Progenitor cell of endocrine pancreas (in vitro differentiated cells): ENCODE measurements at regions not wholly inside any gene's neighbourhood (a gene's known extent, or its start where the extent isn't known, plus 50 kb on each side); places are given as distances from the start of the nearest gene placed in this dataset.

Experiments
- DNase-seq: peaks from one replicate; pipeline ENCODE4 v3.0.0; 2021; ENCODE audit warnings: low spot score; ENCODE audit not compliant: unreplicated experiment
- H3K27ac Mint-ChIP-seq: 2 replicates; pipeline ENCODE4 v1.8.0; 2021; ENCODE audit warnings: mild to moderate bottlenecking, moderate library complexity, mixed read lengths
- H3K27me3 Mint-ChIP-seq: 2 replicates; pipeline ENCODE4 v1.8.0; 2021; ENCODE audit warnings: mixed read lengths
- H3K36me3 Mint-ChIP-seq: 2 replicates; pipeline ENCODE4 v1.8.0; 2022; ENCODE audit warnings: mixed read lengths; ENCODE audit not compliant: insufficient read depth
- H3K4me1 Mint-ChIP-seq: 2 replicates; pipeline ENCODE4 v1.8.0; 2021; ENCODE audit warnings: low read depth, mixed read lengths
- H3K4me3 Mint-ChIP-seq: 2 replicates; pipeline ENCODE4 v1.8.0; 2021; ENCODE audit warnings: low read depth, mild to moderate bottlenecking, moderate library complexity, mixed read lengths
- H3K9me3 Mint-ChIP-seq: 2 replicates; pipeline ENCODE4 v1.8.0; 2021; ENCODE audit warnings: low read depth, mixed read lengths
- TF ChIP-seq, protein P1 (sequence below): fragments of 200-600 bp; sonication (generic); IDR thresholded peaks from one replicate; pipeline ENCODE4 v1.5.0; 2021; ENCODE audit warnings: antibody characterized with exemption, mild to moderate bottlenecking; ENCODE audit not compliant: unreplicated experiment

DNA sequence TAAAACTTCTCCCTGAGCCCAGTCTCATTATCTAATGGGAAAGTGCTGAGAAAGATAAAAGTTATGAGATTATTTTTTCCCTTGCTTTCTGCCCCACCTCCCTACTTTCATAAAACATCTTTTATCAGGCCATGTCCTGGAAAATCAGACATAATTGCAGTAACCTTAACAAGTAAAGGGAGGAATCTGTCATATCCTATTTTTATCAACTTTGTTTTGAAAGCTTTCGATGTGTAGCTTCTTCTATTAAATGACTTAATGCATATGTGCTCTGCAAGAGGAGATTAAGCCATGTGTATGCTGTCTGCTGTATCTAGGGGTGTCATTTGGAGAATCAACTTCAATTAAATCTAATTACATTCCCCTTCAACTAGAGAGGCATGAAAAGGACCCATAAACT, 408.9 kb downstream of the CBLN4 start:
- no peaks in the 10 kb centered on the region for H3K36me3 Mint-ChIP-seq
- H3K4me3 Mint-ChIP-seq: no peak overlapping the region
- no peaks in the 10 kb centered on the region for H3K9me3 Mint-ChIP-seq
- TF ChIP-seq, protein P1, sequence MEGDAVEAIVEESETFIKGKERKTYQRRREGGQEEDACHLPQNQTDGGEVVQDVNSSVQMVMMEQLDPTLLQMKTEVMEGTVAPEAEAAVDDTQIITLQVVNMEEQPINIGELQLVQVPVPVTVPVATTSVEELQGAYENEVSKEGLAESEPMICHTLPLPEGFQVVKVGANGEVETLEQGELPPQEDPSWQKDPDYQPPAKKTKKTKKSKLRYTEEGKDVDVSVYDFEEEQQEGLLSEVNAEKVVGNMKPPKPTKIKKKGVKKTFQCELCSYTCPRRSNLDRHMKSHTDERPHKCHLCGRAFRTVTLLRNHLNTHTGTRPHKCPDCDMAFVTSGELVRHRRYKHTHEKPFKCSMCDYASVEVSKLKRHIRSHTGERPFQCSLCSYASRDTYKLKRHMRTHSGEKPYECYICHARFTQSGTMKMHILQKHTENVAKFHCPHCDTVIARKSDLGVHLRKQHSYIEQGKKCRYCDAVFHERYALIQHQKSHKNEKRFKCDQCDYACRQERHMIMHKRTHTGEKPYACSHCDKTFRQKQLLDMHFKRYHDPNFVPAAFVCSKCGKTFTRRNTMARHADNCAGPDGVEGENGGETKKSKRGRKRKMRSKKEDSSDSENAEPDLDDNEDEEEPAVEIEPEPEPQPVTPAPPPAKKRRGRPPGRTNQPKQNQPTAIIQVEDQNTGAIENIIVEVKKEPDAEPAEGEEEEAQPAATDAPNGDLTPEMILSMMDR: no peak
- H3K27me3 Mint-ChIP-seq: no peaks in the 10 kb centered on the region
- DNase-seq: no peak
- no peak overlapping the region for H3K27ac Mint-ChIP-seq
- H3K4me1 Mint-ChIP-seq: no peaks in the 10 kb centered on the region

DNA sequence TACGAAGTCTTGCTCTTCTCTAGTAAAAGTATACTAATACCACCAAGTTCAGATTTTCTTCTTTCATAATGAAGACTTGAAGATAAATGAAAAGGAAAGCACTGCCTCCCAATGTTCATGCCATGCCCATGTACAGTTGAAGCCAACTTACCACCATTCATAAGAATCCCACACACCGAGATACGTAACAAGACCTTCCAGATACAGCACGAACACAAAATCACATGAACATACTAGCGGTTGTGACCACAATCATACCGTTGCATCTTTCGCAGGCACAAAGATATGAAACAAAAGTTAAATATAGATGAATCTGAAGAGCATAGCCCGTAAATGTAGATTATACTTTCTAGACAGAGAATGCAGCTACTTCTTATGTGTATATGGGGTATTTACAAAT, 412.5 kb downstream of the CBLN4 start:
- no peaks in the 10 kb centered on the region for H3K36me3 Mint-ChIP-seq
- peak overlapping the region; percentile 13 for H3K27ac Mint-ChIP-seq
- no peak for DNase-seq
- no peak overlapping the region for H3K4me3 Mint-ChIP-seq
- TF ChIP-seq, protein P1: no peak
- H3K4me1 Mint-ChIP-seq: no peaks in the 10 kb centered on the region
- H3K9me3 Mint-ChIP-seq: no peaks in the 10 kb centered on the region
- no peaks in the 10 kb centered on the region for H3K27me3 Mint-ChIP-seq

DNA sequence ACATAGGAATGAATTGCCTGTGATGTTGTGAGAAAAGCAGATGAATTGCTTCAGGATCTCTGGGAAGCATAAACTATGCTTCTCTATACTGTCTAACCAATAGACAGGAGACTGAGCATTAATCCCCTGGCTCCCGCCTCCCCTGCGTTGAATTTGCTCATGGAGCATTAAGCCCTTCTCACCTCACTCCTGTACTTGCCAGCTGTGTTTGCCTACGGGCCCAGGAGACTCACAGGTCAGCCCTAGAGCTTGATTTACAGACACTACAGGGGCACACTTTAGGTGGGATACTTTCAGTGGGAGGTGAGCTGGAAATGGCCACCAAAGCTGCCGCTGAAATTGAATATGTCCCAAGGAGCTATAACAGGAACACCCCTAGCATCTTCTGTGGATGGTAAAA, 418.7 kb downstream of the CBLN4 start:
- H3K27me3 Mint-ChIP-seq: no peaks in the 10 kb centered on the region
- H3K4me3 Mint-ChIP-seq: no peak overlapping the region
- no peaks in the 10 kb centered on the region for H3K9me3 Mint-ChIP-seq
- TF ChIP-seq, protein P1: no peak
- DNase-seq: no peak
- no peaks in the 10 kb centered on the region for H3K36me3 Mint-ChIP-seq
- peaks cover 3% of the 10 kb centered on the region for H3K4me1 Mint-ChIP-seq
- no peak overlapping the region for H3K27ac Mint-ChIP-seq

DNA sequence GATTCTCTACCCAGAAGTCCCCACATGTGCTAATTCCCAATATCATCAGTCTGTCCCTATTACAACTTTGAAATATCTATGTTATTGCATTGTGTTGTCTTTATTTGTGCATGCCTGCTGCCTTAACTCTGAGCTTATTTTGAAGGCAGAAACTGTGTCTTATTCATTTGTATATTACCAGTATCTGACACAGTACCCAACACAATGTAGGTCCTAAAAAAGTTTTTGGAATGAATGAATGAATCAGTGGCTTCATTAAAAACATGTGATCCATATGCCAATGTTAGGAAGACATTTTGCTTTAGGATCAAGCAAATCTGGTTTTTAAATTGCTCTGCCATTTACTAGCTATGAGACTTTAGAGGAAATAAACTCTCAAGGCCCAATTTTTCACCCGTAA, 420.4 kb downstream of the CBLN4 start:
- no peak overlapping the region for H3K27ac Mint-ChIP-seq
- no peak overlapping the region for H3K4me3 Mint-ChIP-seq
- H3K27me3 Mint-ChIP-seq: no peaks in the 10 kb centered on the region
- H3K4me1 Mint-ChIP-seq: peaks cover 3% of the 10 kb centered on the region
- TF ChIP-seq, protein P1: no peak
- no peak for DNase-seq
- H3K36me3 Mint-ChIP-seq: no peaks in the 10 kb centered on the region
- no peaks in the 10 kb centered on the region for H3K9me3 Mint-ChIP-seq

DNA sequence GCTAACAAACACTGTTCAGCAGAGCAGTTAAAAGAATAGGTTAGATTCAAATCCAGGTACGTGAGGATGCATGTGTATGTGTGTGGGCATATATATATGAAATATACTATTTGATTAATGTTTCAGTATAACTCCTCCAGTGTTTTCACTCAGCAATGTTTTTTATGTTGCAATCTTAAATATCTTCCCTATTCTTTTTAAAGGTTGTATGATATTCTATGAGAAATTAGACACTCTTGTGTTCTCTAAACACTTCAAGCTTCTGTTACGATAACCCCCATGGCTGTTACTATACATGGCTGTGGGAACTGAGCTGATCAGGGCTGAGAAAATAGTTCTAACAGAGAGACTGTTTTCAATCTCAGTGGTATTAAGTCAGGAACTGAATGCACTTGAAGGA, 421.0 kb downstream of the CBLN4 start:
- H3K27me3 Mint-ChIP-seq: no peaks in the 10 kb centered on the region
- no peaks in the 10 kb centered on the region for H3K36me3 Mint-ChIP-seq
- H3K27ac Mint-ChIP-seq: no peak overlapping the region
- TF ChIP-seq, protein P1: no peak
- H3K4me1 Mint-ChIP-seq: peaks cover 3% of the 10 kb centered on the region
- no peaks in the 10 kb centered on the region for H3K9me3 Mint-ChIP-seq
- DNase-seq: no peak
- no peak overlapping the region for H3K4me3 Mint-ChIP-seq
